CD14-positive monocyte (primary cell): ENCODE measurements at regions not wholly inside any gene's neighbourhood (a gene's known extent, or its start where the extent isn't known, plus 50 kb on each side); places are given as distances from the start of the nearest gene placed in this dataset.
"Not testable (repeated sequence)": the region's sequence is repeated elsewhere in the genome, so short reads cannot be mapped to it uniquely, and the experiment has no call there.

Source experiments
- DNase-seq, 3 donors: peaks; one replicate each; pipeline ENCODE4 v3.0.0-alpha.2; 2011 to 2022
- H2AFZ ChIP-seq: 2 replicates; pipeline ENCODE4 v1.6.0; 2012; ENCODE audit warnings: mild to moderate bottlenecking, low read depth, low read length, inconsistent platforms; ENCODE audit not compliant: insufficient read depth, poor library complexity, severe bottlenecking
- H3K27ac ChIP-seq, 2 donors: 1 replicate in 1 of 2; 2 replicates in 1 of 2; pipeline ENCODE4 v1.5.1; 2012 to 2013; ENCODE audit warnings: low read length in 2 of 2, control low read depth in 1 of 2, inconsistent platforms in 1 of 2, low read depth in 1 of 2, mild to moderate bottlenecking in 1 of 2
- H3K27me3 ChIP-seq, 2 donors: one replicate each; pipeline versions ENCODE4 v1.6.0 to v1.6.1; 2011 to 2013; ENCODE audit warnings: low read length in 2 of 2; ENCODE audit not compliant: control insufficient read depth in 2 of 2, insufficient read depth in 2 of 2
- H3K36me3 ChIP-seq, 2 donors: replicated peaks in 1 of 2; 1 replicate in 1 of 2; 2 replicates in 1 of 2; pipeline versions ENCODE4 v1.5.1 to v1.6.1; 2012 to 2013; ENCODE audit warnings: low read length in 2 of 2, control low read depth in 1 of 2, inconsistent platforms in 1 of 2, mild to moderate bottlenecking in 1 of 2; ENCODE audit not compliant: insufficient read depth in 2 of 2, control insufficient read depth in 1 of 2
- H3K4me1 ChIP-seq, 2 donors: 1 replicate in 1 of 2; 2 replicates in 1 of 2; pipeline versions ENCODE4 v1.5.1 to v1.6.1; 2012 to 2013; ENCODE audit warnings: low read length in 2 of 2, control low read depth in 1 of 2, inconsistent platforms in 1 of 2, mild to moderate bottlenecking in 1 of 2, moderate library complexity in 1 of 2; ENCODE audit not compliant: insufficient read depth in 2 of 2, control insufficient read depth in 1 of 2
- H3K4me2 ChIP-seq: replicated peaks from 2 replicates; pipeline ENCODE3; 2012; ENCODE audit warnings: low read length, moderate library complexity, mild to moderate bottlenecking; ENCODE audit not compliant: poor library complexity, severe bottlenecking; ENCODE audit errors: extremely low read depth
- H3K4me3 ChIP-seq, 3 experiments: fragments of 200-600 bp in 1 of 3; sonication (generic) in 1 of 3; replicated peaks in 1 of 3; 1 replicate in 2 of 3; 2 replicates in 1 of 3; pipeline ENCODE4 v1.5.1; 2011 to 2013; ENCODE audit warnings: low read length in 3 of 3, mild to moderate bottlenecking in 3 of 3, control low read depth in 2 of 3, low read depth in 2 of 3, inconsistent platforms in 1 of 3, moderate library complexity in 1 of 3
- H3K79me2 ChIP-seq: 2 replicates; pipeline ENCODE4 v1.6.0; 2012; ENCODE audit warnings: mild to moderate bottlenecking, control low read depth, inconsistent platforms, low read length, moderate library complexity; ENCODE audit not compliant: insufficient read depth
- H3K9ac ChIP-seq: 2 replicates; pipeline ENCODE4 v1.6.0; 2017; ENCODE audit warnings: low read length, mild to moderate bottlenecking; ENCODE audit not compliant: insufficient read depth, poor library complexity, severe bottlenecking
- H3K9me3 ChIP-seq, 2 donors: replicated peaks in 1 of 2; 1 replicate in 1 of 2; 2 replicates in 1 of 2; pipeline versions ENCODE4 v1.5.1 to v1.6.1; 2012 to 2013; ENCODE audit warnings: low read length in 2 of 2, control low read depth in 1 of 2; ENCODE audit not compliant: control insufficient read depth in 1 of 2, insufficient read depth in 1 of 2
- H4K20me1 ChIP-seq: 2 replicates; pipeline ENCODE4 v1.6.0; 2012; ENCODE audit warnings: mild to moderate bottlenecking, low read length, control low read depth, moderate library complexity; ENCODE audit not compliant: insufficient read depth
- H3K27ac Mint-ChIP-seq, 7 donors: one replicate each; pipeline ENCODE4 v1.8.0; 2020; ENCODE audit warnings: mild to moderate bottlenecking in 7 of 7, mixed read lengths in 7 of 7, moderate library complexity in 6 of 7, inconsistent platforms in 2 of 7
- H3K27me3 Mint-ChIP-seq, 3 donors: one replicate each; pipeline ENCODE4 v1.8.0; 2021 to 2022; ENCODE audit warnings: low read depth in 3 of 3, mild to moderate bottlenecking in 3 of 3, mixed read lengths in 3 of 3, moderate library complexity in 3 of 3, inconsistent platforms in 1 of 3
- H3K36me3 Mint-ChIP-seq, 2 donors: one replicate each; pipeline ENCODE4 v1.8.0; 2020; ENCODE audit warnings: mixed read lengths in 2 of 2, inconsistent platforms in 1 of 2, mild to moderate bottlenecking in 1 of 2
- H3K4me1 Mint-ChIP-seq: one replicate; pipeline ENCODE4 v1.8.0; 2020; ENCODE audit warnings: mild to moderate bottlenecking, mixed read lengths
- H3K4me3 Mint-ChIP-seq, 2 donors: one replicate each; pipeline ENCODE4 v1.8.0; 2020; ENCODE audit warnings: mild to moderate bottlenecking in 2 of 2, mixed read lengths in 2 of 2, moderate library complexity in 1 of 2
- H3K9me3 Mint-ChIP-seq, 7 donors: one replicate each; pipeline ENCODE4 v1.8.0; 2020 to 2022; ENCODE audit warnings: mixed read lengths in 7 of 7, mild to moderate bottlenecking in 6 of 7, moderate library complexity in 6 of 7, inconsistent platforms in 2 of 7
- WGBS: methylation state at CpG from one replicate; pipeline ENCODE4 v1.1.5; 2013; ENCODE audit warnings: missing lambda C conversion rate; ENCODE audit not compliant: insufficient coverage; 5-methylcytosine and 5-hydroxymethylcytosine counted together
- intact Hi-C, 2 donors: fragments of 100-400 bp; cut with micrococcal nuclease; formaldehyde crosslinking; loops; one replicate each; pipeline versions ENCODE4 v1.15.0 to v1.15.1; 2023
- TF ChIP-seq, protein P1 (sequence below): fragments of 200-600 bp; IDR thresholded peaks from one replicate; pipeline ENCODE4 v1.8.0; 2022; ENCODE audit warnings: antibody characterized with exemption, mild to moderate bottlenecking

DNA sequence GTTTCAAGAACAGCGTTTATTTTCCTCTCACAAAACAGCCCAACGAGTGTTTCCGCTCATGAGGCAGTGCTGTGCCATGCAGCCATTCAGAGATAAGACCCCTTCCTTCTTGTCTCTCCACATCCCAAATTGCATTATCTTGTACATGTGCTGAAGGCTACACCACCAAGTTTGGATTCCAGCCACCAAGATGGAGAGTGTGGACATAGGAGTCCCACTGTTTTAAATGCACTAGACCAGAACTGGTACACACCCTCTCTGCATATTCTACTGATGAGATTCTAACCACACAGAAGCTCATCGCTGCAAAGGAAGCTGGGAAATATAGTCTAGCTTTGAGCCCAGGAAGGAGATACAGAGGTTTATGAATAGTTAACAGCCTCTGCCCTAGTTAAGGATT, 509.4 kb downstream of the NFIB start:
- H3K36me3 Mint-ChIP-seq: no peaks in the 10 kb centered on the region
- Histone ChIP-seq H3K79me2 (no peaks in the 10 kb centered on the region), H3K4me1 (no peaks in the 10 kb centered on the region), H3K4me3 (no peak overlapping the region), H3K9me3 (no peaks in the 10 kb centered on the region), H3K9ac (no peak overlapping the region), H3K4me2 (no peak overlapping the region), H4K20me1 (no peaks in the 10 kb centered on the region), H2AFZ (no peak overlapping the region), H3K27ac (no peak overlapping the region), H3K36me3 (no peaks in the 10 kb centered on the region), H3K27me3 (no peaks in the 10 kb centered on the region)
- H3K27ac Mint-ChIP-seq: no peak overlapping the region
- no peak overlapping the region for H3K4me3 Mint-ChIP-seq
- H3K9me3 Mint-ChIP-seq: peaks cover 0 to 6% (median 1%) of the 10 kb centered on the region in 7 donors
- no peaks in the 10 kb centered on the region for H3K27me3 Mint-ChIP-seq
- no peak for DNase-seq
- H3K4me1 Mint-ChIP-seq: no peaks in the 10 kb centered on the region
- intact Hi-C loops: no loop called here
- TF ChIP-seq, protein P1, sequence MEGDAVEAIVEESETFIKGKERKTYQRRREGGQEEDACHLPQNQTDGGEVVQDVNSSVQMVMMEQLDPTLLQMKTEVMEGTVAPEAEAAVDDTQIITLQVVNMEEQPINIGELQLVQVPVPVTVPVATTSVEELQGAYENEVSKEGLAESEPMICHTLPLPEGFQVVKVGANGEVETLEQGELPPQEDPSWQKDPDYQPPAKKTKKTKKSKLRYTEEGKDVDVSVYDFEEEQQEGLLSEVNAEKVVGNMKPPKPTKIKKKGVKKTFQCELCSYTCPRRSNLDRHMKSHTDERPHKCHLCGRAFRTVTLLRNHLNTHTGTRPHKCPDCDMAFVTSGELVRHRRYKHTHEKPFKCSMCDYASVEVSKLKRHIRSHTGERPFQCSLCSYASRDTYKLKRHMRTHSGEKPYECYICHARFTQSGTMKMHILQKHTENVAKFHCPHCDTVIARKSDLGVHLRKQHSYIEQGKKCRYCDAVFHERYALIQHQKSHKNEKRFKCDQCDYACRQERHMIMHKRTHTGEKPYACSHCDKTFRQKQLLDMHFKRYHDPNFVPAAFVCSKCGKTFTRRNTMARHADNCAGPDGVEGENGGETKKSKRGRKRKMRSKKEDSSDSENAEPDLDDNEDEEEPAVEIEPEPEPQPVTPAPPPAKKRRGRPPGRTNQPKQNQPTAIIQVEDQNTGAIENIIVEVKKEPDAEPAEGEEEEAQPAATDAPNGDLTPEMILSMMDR: no peak
- WGBS: 69% methylated on average over 3 of the region's 4 CpGs

DNA sequence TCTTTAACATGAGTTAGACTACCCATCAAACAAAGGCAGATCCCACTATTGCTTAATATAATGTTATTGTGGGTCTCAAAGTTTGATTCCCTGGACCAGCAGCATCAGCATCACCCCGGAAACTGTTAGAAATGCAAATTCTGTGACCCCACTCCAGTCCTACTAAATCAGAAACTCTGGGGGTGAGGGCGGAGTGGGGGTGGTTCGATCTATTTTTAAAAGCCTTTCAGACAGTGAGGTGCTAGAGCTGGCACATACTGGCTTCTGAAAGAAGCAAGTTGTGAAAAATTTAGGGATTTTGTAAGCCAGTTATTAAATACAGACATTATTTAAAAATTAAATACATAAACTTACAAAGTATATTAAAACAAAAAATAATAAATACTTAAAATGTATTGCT, 513.2 kb downstream of the NFIB start:
- no CpG with 5 or more reads among the region's 3 CpGs for WGBS
- TF ChIP-seq, protein P1: no peak
- H3K9me3 ChIP-seq: no peaks in the 10 kb centered on the region
- H3K79me2 ChIP-seq: no peaks in the 10 kb centered on the region
- H3K27me3 ChIP-seq: no peaks in the 10 kb centered on the region
- DNase-seq: no peak
- H3K27ac ChIP-seq: no peak overlapping the region
- no peaks in the 10 kb centered on the region for H3K4me1 ChIP-seq
- H3K36me3 ChIP-seq: no peaks in the 10 kb centered on the region
- intact Hi-C loops: no loop called here
- Mint-ChIP-seq H3K27ac (no peak overlapping the region), H3K27me3 (no peaks in the 10 kb centered on the region), H3K4me1 (no peaks in the 10 kb centered on the region), H3K9me3 (peaks cover 0 to 3% (median 2%) of the 10 kb centered on the region in 7 donors), H3K36me3 (no peaks in the 10 kb centered on the region), H3K4me3 (no peak overlapping the region)
- no peak overlapping the region for H3K9ac ChIP-seq
- H3K4me2 ChIP-seq: no peak overlapping the region
- no peak overlapping the region for H3K4me3 ChIP-seq
- no peaks in the 10 kb centered on the region for H4K20me1 ChIP-seq
- no peak overlapping the region for H2AFZ ChIP-seq

DNA sequence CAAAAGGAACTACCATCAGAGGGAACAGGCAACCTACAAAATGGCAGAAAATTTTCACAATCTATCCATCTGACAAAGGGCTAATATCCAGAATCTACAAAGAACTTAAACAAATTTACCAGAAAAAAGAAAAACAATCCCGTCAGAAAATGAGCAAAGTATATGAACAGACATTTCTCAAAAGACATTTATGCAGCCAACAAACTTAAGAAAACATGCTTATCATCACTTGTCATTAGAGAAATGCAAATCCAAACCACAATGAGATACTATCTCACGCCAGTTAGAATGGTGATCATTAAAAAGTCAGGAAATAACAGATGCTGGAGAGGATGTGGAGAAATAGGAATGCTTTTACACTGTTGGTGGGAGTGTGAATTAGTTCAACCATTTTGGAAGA, 516.2 kb downstream of the NFIB start:
- H3K27ac Mint-ChIP-seq, H3K4me3 ChIP-seq, H3K27ac ChIP-seq, H3K4me1 ChIP-seq, H3K4me3 Mint-ChIP-seq, H2AFZ ChIP-seq, H3K36me3 ChIP-seq, H3K36me3 Mint-ChIP-seq, DNase-seq, H3K4me1 Mint-ChIP-seq, H3K9ac ChIP-seq, intact Hi-C loops, H3K27me3 Mint-ChIP-seq, H3K9me3 ChIP-seq, H4K20me1 ChIP-seq, H3K27me3 ChIP-seq, H3K4me2 ChIP-seq, H3K79me2 ChIP-seq: not testable (repeated sequence)
- H3K9me3 Mint-ChIP-seq: peaks cover 5 to 13% (median 7%) of the 10 kb centered on the region in 7 donors
- WGBS: no CpG with 5 or more reads among the region's 2 CpGs
